NCI-H1105 treated with DMSO at 0.1 percent for 48 hours (cell line): ENCODE measurements at regions not wholly inside any gene's neighbourhood (a gene's known extent, or its start where the extent isn't known, plus 50 kb on each side); places are given as distances from the start of the nearest gene placed in this dataset.
A peak's percentile ranks its signal among the peaks of the same experiment; 100 is the strongest.

Experiments used
- DNase-seq: peaks from one replicate; lab custom pipeline; 2025; lab: John Stamatoyannopoulos, UW

DNA sequence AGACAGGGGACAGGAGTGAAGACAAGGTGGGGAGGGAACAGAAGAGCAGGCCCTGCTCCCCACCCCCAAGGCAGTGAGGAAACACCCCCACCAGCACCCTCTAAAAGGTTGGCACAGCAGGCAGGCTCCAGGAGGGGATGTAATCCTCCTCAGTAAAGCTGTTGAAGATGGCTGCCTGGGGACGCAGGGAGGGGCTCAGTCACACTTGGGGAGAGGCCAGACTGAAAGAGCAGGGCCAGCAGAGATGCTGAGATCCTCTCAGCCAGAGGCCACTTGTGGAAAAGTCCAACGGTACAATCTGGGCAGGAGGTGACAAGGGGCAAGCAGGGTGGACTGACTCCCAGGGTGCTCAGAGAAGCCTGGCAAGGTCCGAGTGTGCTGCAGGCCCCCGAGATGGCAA, 154.8 kb upstream of the ID2 start:
- no peak for DNase-seq

GRCh38 chr2:8527676-8528075, 154.2 kb upstream of the ID2 start:
- DNase-seq, result no peak

DNA sequence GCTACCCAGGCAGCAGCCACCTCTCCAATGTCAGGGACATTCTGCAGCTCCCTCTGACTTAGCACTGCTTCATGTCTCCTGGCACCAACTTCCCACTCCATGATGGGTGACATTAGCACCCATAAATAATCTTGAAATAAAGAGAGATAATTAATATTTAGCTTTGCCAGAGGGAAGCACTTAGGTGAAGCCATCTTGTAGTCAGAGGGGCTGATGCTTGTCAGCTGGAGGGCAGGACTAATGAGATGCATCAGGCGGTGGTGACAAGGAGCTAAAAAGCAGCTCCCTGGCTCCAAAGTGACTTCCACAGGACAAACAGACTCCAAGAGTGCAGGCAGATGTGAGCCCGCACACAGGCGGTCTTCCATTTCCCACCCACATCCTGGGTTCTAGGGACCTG, 153.0 kb upstream of the ID2 start:
- peak; percentile 68 for DNase-seq

GRCh38 chr2:8529706-8530277, 152.1 kb upstream of the ID2 start:
- DNase-seq, result no peak

GRCh38 chr2:8531481-8531880, 150.4 kb upstream of the ID2 start:
- no peak for DNase-seq

- no peak for DNase-seq
Observed at GRCh38 chr2:8532438-8532837, 149.4 kb upstream of the ID2 start.

DNA sequence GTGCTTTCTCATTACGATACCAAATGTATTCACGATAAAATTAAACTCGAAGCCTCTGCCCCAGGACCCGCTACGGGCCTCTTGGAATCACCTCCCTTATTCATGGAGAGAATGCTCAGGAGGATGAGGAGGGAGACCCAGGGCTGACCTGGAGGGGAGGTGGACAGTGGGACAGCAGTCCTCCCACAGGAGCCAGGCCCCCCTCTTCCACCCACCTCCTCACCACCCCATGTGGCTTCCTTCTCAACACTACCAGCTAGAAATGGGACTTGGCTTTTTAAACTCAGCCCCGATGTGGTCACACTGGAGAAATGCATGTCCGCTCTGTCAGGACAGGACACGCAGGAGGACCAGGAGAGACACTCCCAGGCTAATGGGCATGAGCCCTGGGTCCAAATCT, 147.9 kb upstream of the ID2 start:
- no peak for DNase-seq

GRCh38 chr2:8534386-8534728, 147.5 kb upstream of the ID2 start:
- DNase-seq, result no peak

DNA sequence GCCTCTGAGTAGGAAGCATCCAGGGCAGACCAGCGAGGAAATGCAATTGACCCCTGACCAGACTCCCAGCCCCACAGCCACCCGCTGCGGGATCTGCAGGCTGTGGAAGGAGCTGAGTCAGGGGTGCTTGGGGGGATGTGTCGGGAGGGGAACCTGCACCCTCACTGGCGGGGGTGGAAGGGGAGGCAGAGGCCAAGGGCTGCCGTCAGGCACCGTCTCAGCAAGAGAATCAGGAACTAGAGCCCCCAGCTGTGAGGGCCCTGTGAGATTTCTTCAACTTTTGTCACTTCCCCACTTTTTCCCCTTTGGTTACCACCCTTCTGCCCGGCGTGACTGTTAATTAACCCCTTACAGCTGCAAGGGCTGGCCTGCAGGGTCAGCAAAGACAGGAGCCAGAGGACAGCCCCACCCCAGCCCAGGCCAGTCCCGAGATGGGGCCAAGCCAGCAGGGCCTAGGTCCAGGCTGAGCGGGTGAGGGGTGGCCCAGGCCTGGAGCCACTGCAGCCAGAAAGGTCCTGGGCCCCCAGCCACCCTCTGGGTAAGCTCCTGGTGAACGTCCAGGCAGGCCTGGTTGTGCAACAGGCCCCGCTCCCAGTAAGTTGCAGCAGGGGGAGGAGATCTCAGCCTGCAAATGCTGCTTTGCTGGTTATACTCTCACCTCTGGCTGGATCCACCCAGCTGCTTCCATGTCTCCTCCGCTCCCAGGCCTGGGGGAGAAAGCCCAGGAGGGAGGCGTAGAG, 147.0 kb upstream of the ID2 start:
- DNase-seq, result no peak

DNA sequence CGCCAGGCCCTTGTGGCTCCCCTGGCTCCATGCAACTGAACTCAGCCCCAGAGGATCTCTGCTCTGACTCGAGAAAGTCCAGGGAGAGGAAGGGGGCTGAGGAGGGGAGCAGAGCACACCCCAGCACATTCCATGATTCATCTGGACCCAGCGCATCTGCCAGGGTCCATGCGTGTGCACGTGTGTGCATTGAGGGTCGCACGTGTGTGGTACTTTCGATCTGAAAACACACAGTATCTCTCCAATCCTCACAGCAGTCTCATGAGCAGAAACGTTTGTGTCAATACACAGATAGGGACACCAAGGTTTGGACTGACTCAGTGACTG, 146.4 kb upstream of the ID2 start:
- no peak for DNase-seq

- DNase-seq, result no peak
Observed at GRCh38 chr2:8535821-8536685, 145.8 kb upstream of the ID2 start.

DNA sequence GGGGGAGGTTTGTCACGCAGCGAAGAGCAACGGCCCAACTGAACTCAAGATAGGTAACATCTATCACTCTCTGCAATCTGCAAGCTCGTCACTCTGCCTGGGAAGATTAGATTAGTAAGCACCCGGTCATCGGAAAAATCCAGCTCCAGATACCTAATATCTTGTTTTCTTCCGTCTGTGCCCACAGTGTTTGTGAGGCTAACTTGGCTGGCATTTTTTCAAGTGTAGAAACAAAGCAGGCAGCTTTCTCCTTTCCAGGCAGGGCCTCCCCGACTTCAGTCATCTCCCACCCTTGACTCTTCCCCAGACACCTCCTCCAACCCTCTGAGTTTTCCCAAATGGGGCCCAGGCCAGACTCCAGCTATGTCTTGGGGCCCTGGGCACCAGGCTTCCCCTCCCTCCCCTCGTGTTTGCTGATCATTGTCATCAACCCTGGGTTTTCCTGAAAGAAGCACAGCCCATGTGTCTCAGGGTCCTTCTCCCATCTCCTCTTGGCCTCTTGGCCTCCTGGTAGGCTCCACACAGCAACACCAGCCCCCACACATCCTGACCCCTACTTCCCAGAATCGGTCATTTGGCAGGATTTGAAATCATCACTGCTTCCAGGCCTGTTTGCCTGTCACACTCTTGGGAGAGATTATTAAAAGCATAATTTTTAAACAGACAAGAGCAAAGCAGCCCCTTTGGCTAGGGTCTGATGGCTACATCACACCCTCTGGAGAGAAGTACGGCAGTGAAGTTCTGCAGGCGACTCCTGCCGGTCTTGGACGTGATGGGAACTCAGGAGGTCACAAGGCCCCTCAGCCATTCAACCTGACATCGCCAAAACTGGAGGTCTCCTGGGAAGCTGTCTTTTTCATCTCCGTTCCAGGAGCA, 144.9 kb upstream of the ID2 start:
- DNase-seq, result no peak

GRCh38 chr2:8537562-8538155, 144.2 kb upstream of the ID2 start:
- no peak for DNase-seq

DNA sequence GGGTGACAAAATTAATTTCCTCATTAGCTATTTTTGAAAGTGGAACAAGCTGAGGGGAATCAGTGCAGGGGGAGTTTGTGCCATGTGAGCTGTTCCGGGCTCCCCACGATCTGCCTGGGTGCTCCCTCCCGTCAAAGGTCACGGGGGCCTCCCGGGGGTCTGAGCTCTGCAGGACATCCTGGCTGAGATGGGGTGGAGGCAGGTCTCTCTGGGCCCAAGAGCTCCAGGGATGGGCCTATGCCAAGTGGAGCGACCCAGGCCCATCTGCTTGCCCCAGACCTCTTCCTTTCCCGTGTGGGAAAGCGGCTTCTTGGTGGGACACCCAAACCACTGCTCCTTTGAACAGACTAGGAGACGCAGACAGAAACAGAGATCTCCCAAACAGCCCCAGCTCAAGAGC, 143.3 kb upstream of the ID2 start:
- DNase-seq, result no peak

- no peak for DNase-seq
Observed at GRCh38 chr2:8538931-8539621, 142.8 kb upstream of the ID2 start.

GRCh38 chr2:8539743-8540551, 141.9 kb upstream of the ID2 start:
- no peak for DNase-seq

DNA sequence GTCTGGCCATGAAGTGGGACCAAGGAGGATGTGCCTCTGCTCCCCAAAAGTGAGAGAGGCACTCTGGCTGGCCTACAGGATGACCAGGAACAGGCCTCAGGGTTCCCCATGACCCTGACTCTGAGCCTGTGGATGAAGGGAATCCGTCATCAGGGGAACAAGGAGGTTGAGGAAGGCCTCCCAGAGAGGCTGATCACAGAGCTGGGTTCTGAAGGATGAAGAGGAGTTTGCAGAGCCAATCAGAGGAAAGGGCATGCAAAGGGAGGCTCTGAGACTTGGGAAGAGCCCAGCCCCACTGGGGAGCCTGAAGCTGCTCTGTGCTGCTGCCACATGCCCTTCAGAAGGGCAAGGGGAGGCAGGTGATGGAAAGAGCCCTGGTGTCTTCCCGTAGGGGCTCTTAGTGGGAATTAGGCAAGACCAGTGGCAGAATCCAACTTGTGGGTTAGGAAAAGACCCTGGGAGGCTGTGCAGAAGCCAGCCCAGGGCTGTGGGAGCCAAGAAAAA, 141.3 kb upstream of the ID2 start:
- no peak for DNase-seq

DNA sequence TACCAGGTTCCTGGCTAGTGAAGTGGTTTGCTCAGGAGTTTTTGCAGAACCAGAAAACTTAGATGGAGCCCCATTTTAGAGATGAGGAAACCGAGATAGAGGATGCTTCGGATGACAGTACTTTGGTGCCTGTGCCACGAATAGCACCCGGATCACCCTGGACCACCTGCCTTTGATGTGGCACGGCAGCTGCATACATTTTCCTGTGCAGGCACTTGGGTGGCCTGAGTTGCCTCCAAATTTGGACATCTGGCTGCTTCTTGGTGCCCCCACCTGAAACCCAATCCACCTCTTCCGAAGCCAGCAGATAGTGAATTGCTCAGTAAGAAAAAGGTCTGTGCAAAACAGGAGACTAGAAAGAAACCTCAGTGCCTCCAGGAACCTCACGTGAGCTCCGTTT, 140.6 kb upstream of the ID2 start:
- DNase-seq, result no peak

- no peak for DNase-seq
Observed at GRCh38 chr2:8541636-8542035, 140.2 kb upstream of the ID2 start.

GRCh38 chr2:8542381-8543059, 139.3 kb upstream of the ID2 start:
- no peak for DNase-seq
